PC-9 (cell line): ENCODE measurements at regions not wholly inside any gene's neighbourhood (a gene's known extent, or its start where the extent isn't known, plus 50 kb on each side); places are given as distances from the start of the nearest gene placed in this dataset.

Experiments
- EZH2 ChIP-seq: fragments of 200-600 bp; sonication (generic); IDR thresholded peaks from 2 replicates; pipeline ENCODE4 v1.8.0; 2017; ENCODE audit warnings: antibody characterized with exemption, low read depth
- TF ChIP-seq, protein P1 (sequence below): fragments of 200-600 bp; sonication (generic); conservative IDR thresholded peaks from 2 replicates; pipeline ENCODE4 v1.6.1; 2017; ENCODE audit warnings: mixed run types, antibody characterized with exemption, mild to moderate bottlenecking, moderate library complexity

DNA sequence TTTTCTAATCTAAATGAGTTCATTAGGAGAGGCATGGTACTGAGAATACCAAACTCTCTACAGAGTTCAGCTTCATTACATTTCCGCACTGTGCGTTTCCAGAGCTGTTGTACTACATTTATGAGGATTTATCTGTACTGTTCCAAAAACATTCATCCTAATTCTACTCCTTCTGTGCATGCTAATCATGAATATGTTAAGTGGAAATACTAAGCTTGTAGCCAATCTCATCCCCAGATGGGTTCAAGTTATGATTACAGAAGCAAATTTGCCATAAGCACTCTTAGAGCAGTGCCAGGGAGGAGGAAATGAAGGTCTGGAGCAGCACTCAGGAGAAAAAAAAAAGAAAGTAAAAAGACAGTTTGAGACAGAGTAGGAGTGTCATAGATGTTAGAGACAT lies 544.3 kb downstream of the GBE1 start:
- TF ChIP-seq, protein P1, sequence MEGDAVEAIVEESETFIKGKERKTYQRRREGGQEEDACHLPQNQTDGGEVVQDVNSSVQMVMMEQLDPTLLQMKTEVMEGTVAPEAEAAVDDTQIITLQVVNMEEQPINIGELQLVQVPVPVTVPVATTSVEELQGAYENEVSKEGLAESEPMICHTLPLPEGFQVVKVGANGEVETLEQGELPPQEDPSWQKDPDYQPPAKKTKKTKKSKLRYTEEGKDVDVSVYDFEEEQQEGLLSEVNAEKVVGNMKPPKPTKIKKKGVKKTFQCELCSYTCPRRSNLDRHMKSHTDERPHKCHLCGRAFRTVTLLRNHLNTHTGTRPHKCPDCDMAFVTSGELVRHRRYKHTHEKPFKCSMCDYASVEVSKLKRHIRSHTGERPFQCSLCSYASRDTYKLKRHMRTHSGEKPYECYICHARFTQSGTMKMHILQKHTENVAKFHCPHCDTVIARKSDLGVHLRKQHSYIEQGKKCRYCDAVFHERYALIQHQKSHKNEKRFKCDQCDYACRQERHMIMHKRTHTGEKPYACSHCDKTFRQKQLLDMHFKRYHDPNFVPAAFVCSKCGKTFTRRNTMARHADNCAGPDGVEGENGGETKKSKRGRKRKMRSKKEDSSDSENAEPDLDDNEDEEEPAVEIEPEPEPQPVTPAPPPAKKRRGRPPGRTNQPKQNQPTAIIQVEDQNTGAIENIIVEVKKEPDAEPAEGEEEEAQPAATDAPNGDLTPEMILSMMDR, result no peak
- no peak for TF ChIP-seq EZH2
